ENCODE measurements at regions not wholly inside any gene's neighbourhood (a gene's known extent, or its start where the extent isn't known, plus 50 kb on each side); places are given as distances from the start of the nearest gene placed in this dataset.

GRCh38 chr2:156778916-156779315 is 342.7 kb downstream of the GPD2 start:
- H3K27ac ChIP-seq (ENCODE audit: insufficient read depth, low read depth, low read length), result no peak overlapping the region
- no peaks in the 10 kb centered on the region for H4K20me1 ChIP-seq (replicated peaks; ENCODE audit: control insufficient read depth, extremely low read depth, insufficient read depth, low read length)
- dilution Hi-C loops (cut with MboI; ENCODE audit: extremely low pct_ligation_motif_present, low sequenced_read_pairs), result no loop called here
- DNase-seq (ENCODE audit: low read depth, low spot score) (no peak), FAIRE-seq (no peak)
- H3K4me3 ChIP-seq (replicated peaks in 1 of 3; ENCODE audit: insufficient read depth in 1 of 3, low read depth in 1 of 3, low read length in 3 of 3), result no peak overlapping the region
- H3K4me1 ChIP-seq (ENCODE audit: control insufficient read depth, extremely low read depth, insufficient read depth, low read length), result no peaks in the 10 kb centered on the region
- no peaks in the 10 kb centered on the region for H3K36me3 ChIP-seq (ENCODE audit: control insufficient read depth in 2 of 2, extremely low read depth in 1 of 2, insufficient read depth in 2 of 2, low read length in 2 of 2)
- H3K79me2 ChIP-seq (ENCODE audit: control insufficient read depth, insufficient read depth, low read length), result no peaks in the 10 kb centered on the region
- ChIA-PET CTCF (no interaction called here), POLR2A (no interaction called here)
- no peaks in the 10 kb centered on the region for H3K27me3 ChIP-seq (ENCODE audit: control insufficient read depth in 2 of 2, insufficient read depth in 2 of 2, low read length in 2 of 2)
- no peaks in the 10 kb centered on the region for H3K9me1 ChIP-seq (replicated peaks; ENCODE audit: control insufficient read depth, extremely low read depth, insufficient read depth, low read length)
- no peak overlapping the region for H3K4me2 ChIP-seq (ENCODE audit: insufficient read depth, low read length)
- intact Hi-C loops (cut with micrococcal nuclease), result no loop called here
- TF ChIP-seq JUN (IDR thresholded peaks at IDR 0.05; ENCODE audit: borderline replicate concordance, insufficient read depth, insufficient read length, low read depth), result no peak
- no peak for TF ChIP-seq POLR2A (IDR thresholded peaks at IDR 0.05; ENCODE audit: low read depth, low read length)
- TF ChIP-seq MYC (IDR thresholded peaks at IDR 0.05; ENCODE audit: low read depth, low read length), result no peak
- no peak for TF ChIP-seq GATA2 (IDR thresholded peaks at IDR 0.05; ENCODE audit: insufficient read depth, insufficient read length, low read depth, low read length)
- no peak for TF ChIP-seq FOS (IDR thresholded peaks at IDR 0.05; ENCODE audit: borderline replicate concordance, insufficient read depth, low read length)
- no peak for TF ChIP-seq CTCF (IDR thresholded peaks at IDR 0.05; ENCODE audit: extremely low read depth in 1 of 2, insufficient read depth in 1 of 2, low read depth in 1 of 2, low read length in 2 of 2)
- no peak for TF ChIP-seq POLR2AphosphoS5 (IDR thresholded peaks at IDR 0.05; ENCODE audit: insufficient read depth, low read depth, low read length)
- TF ChIP-seq, protein P1, sequence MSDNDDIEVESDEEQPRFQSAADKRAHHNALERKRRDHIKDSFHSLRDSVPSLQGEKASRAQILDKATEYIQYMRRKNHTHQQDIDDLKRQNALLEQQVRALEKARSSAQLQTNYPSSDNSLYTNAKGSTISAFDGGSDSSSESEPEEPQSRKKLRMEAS (IDR thresholded peaks at IDR 0.05; ENCODE audit: insufficient read depth, insufficient read length), result no peak
- TF ChIP-seq EZH2 (IDR thresholded peaks at IDR 0.05; ENCODE audit: borderline replicate concordance, low read depth, low read length, severe bottlenecking), result no peak
- H3K9ac ChIP-seq (replicated peaks; ENCODE audit: extremely low read depth, insufficient read depth, low read length), result no peak overlapping the region
- H2AFZ ChIP-seq (ENCODE audit: low read depth, low read length), result no peak overlapping the region
- no peaks in the 10 kb centered on the region for H3K9me3 ChIP-seq (replicated peaks; ENCODE audit: control insufficient read depth, insufficient read depth, low read length)
- BruUV-seq (replicated peaks), result no TSS peak

Data from endothelial cell of umbilical vein (primary cell).